ENCODE measurements at regions not wholly inside any gene's neighbourhood (a gene's known extent, or its start where the extent isn't known, plus 50 kb on each side); places are given as distances from the start of the nearest gene placed in this dataset.

DNA sequence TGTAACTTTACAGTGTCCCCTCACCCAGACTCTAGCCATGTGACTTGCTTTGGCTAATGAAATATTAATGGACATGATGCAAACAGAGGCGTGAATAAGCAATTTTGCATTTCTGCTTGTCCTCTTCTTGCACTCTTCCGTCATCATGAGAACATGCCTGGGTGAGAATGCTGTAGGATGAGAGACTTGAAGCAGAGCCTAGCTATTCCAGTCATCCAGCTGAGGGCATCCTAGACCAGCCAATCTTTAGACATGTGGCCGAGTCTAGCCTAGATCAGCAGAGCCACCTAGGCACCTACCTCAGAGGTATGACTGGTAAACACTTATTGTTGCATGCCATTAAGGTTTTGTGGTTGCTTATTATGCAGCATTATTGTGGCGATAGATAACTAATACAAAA, 450.5 kb upstream of the AZI2 start:
- TF ChIP-seq, protein P1, sequence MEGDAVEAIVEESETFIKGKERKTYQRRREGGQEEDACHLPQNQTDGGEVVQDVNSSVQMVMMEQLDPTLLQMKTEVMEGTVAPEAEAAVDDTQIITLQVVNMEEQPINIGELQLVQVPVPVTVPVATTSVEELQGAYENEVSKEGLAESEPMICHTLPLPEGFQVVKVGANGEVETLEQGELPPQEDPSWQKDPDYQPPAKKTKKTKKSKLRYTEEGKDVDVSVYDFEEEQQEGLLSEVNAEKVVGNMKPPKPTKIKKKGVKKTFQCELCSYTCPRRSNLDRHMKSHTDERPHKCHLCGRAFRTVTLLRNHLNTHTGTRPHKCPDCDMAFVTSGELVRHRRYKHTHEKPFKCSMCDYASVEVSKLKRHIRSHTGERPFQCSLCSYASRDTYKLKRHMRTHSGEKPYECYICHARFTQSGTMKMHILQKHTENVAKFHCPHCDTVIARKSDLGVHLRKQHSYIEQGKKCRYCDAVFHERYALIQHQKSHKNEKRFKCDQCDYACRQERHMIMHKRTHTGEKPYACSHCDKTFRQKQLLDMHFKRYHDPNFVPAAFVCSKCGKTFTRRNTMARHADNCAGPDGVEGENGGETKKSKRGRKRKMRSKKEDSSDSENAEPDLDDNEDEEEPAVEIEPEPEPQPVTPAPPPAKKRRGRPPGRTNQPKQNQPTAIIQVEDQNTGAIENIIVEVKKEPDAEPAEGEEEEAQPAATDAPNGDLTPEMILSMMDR (IDR thresholded peaks at IDR 0.05; ENCODE audit: insufficient read depth, low read length, poor library complexity, severe bottlenecking), result no peak
- TF ChIP-seq EZH2phosphoT487 (conservative IDR thresholded peaks at IDR 0.05; ENCODE audit: low read length), result no peak
